ENCODE measurements at regions not wholly inside any gene's neighbourhood (a gene's known extent, or its start where the extent isn't known, plus 50 kb on each side); places are given as distances from the start of the nearest gene placed in this dataset.

- no peaks in the 10 kb centered on the region for H3K9me3 ChIP-seq
- no peaks in the 10 kb centered on the region for H3K36me3 ChIP-seq
- DNase-seq (no peak), ATAC-seq (no peak)
- no peak overlapping the region for H3K4me3 ChIP-seq
- intact Hi-C loops (cut with DNase I): no loop called here
- TF ChIP-seq CTCF (IDR thresholded peaks at IDR 0.05): no peak
- no peak overlapping the region for H3K27ac ChIP-seq
- H3K4me1 ChIP-seq: no peaks in the 10 kb centered on the region
- no peaks in the 10 kb centered on the region for H3K27me3 ChIP-seq
Measured at GRCh38 chr10:36367362-36367761, 725.3 kb upstream of the FZD8 start.

- H3K36me3 ChIP-seq: no peaks in the 10 kb centered on the region
- TF ChIP-seq CTCF (IDR thresholded peaks at IDR 0.05): no peak
- H3K9me3 ChIP-seq: no peaks in the 10 kb centered on the region
- no peak overlapping the region for H3K27ac ChIP-seq
- H3K27me3 ChIP-seq: no peaks in the 10 kb centered on the region
- intact Hi-C loops (cut with DNase I): no loop called here
- ATAC-seq (no peak), DNase-seq (no peak)
- no peaks in the 10 kb centered on the region for H3K4me1 ChIP-seq
- no peak overlapping the region for H3K4me3 ChIP-seq
Measured at GRCh38 chr10:36366843-36367242, 724.7 kb upstream of the FZD8 start.

GRCh38 chr10:36366065-36366464 is 724.0 kb upstream of the FZD8 start:
- no peaks in the 10 kb centered on the region for H3K4me1 ChIP-seq
- intact Hi-C loops (cut with DNase I): no loop called here
- H3K4me3 ChIP-seq: no peak overlapping the region
- no peak for DNase-seq
- ATAC-seq: no peak
- no peak for TF ChIP-seq CTCF (IDR thresholded peaks at IDR 0.05)
- no peaks in the 10 kb centered on the region for H3K9me3 ChIP-seq
- H3K36me3 ChIP-seq: no peaks in the 10 kb centered on the region
- no peak overlapping the region for H3K27ac ChIP-seq
- H3K27me3 ChIP-seq: no peaks in the 10 kb centered on the region

GRCh38 chr10:36362257-36362656 is 720.2 kb upstream of the FZD8 start:
- ATAC-seq (no peak), DNase-seq (no peak)
- H3K36me3 ChIP-seq: no peaks in the 10 kb centered on the region
- intact Hi-C loops (cut with DNase I): no loop called here
- no peak for TF ChIP-seq CTCF (IDR thresholded peaks at IDR 0.05)
- H3K9me3 ChIP-seq: no peaks in the 10 kb centered on the region
- no peak overlapping the region for H3K4me3 ChIP-seq
- no peaks in the 10 kb centered on the region for H3K27me3 ChIP-seq
- no peaks in the 10 kb centered on the region for H3K4me1 ChIP-seq
- H3K27ac ChIP-seq: no peak overlapping the region

- no peaks in the 10 kb centered on the region for H3K4me1 ChIP-seq
- no peaks in the 10 kb centered on the region for H3K36me3 ChIP-seq
- no peaks in the 10 kb centered on the region for H3K27me3 ChIP-seq
- no peak overlapping the region for H3K27ac ChIP-seq
- intact Hi-C loops (cut with DNase I): no loop called here
- H3K4me3 ChIP-seq: no peak overlapping the region
- no peak for DNase-seq
- peaks cover 0 to 3% of the 10 kb centered on the region in 2 donors for H3K9me3 ChIP-seq
- ATAC-seq: no peak
- no peak for TF ChIP-seq CTCF (IDR thresholded peaks at IDR 0.05)
Measured at GRCh38 chr10:36358736-36359135, 716.6 kb upstream of the FZD8 start.

Measured in left lung (tissue), 4 donors.